Sigmoid colon (tissue), 6 donors: ENCODE measurements at regions not wholly inside any gene's neighbourhood (a gene's known extent, or its start where the extent isn't known, plus 50 kb on each side); places are given as distances from the start of the nearest gene placed in this dataset.
A peak's percentile ranks its signal among the peaks of the same experiment; 100 is the strongest.

Experiments
- DNase-seq: peaks from one replicate; pipeline ENCODE4 v3.0.0-alpha.2; 2019
- H3K27ac ChIP-seq, 4 donors: fragments of 200-600 bp; sonication (generic); one replicate each; pipeline ENCODE4 v1.5.1; 2016 to 2019; ENCODE audit warnings: mild to moderate bottlenecking in 1 of 4
- H3K27me3 ChIP-seq, 3 donors: fragments of 200-600 bp; sonication (generic); one replicate each; pipeline ENCODE4 v1.5.1; 2019; ENCODE audit warnings: mild to moderate bottlenecking in 1 of 3
- H3K36me3 ChIP-seq, 4 donors: fragments of 200-600 bp; sonication (generic); one replicate each; pipeline ENCODE4 v1.5.1; 2016 to 2019
- H3K4me1 ChIP-seq, 4 donors: fragments of 200-600 bp; sonication (generic); one replicate each; pipeline ENCODE4 v1.5.1; 2017 to 2019
- H3K4me3 ChIP-seq, 4 donors: fragments of 200-600 bp; sonication (generic); one replicate each; pipeline ENCODE4 v1.5.1; 2017 to 2019; ENCODE audit warnings: mild to moderate bottlenecking in 2 of 4, moderate library complexity in 1 of 4
- H3K9me3 ChIP-seq, 4 donors: fragments of 200-600 bp in 3 of 4; sonication (generic) in 3 of 4; one replicate each; pipeline versions ENCODE4 v1.5.1 to v1.6.1; 2013 to 2019
- EP300 ChIP-seq, 4 donors: sonication (generic); formaldehyde crosslinking; IDR thresholded peaks; one replicate each; pipeline ENCODE4 v1.6.1; 2017; ENCODE audit warnings: antibody characterized with exemption in 4 of 4
- POLR2A ChIP-seq, 2 donors: fragments of 450-650 bp; IDR thresholded peaks; one replicate each; pipeline ENCODE4 v1.6.1; 2016; ENCODE audit warnings: antibody characterized with exemption in 2 of 2, mild to moderate bottlenecking in 2 of 2, moderate library complexity in 2 of 2
- POLR2AphosphoS5 ChIP-seq, 4 donors: sonication (generic); formaldehyde crosslinking; IDR thresholded peaks; one replicate each; pipeline ENCODE4 v1.6.1; 2017; ENCODE audit warnings: antibody characterized with exemption in 4 of 4
- WGBS, 2 donors: extraction: QIAGEN DNeasy Blood & Tissue Kit; methylation state at CpG; one replicate each; pipeline ENCODE4 v1.1.7; 2013; 5-methylcytosine and 5-hydroxymethylcytosine counted together
- intact Hi-C: fragments of 100-400 bp; cut with DNase I; formaldehyde crosslinking; loops from one replicate; pipeline ENCODE4 v1.15.1; 2023
- TF ChIP-seq, protein P1 (sequence below), 4 experiments: fragments of 450-650 bp in 3 of 4; fragments of 200-600 bp in 1 of 4; IDR thresholded peaks; one replicate each; pipeline ENCODE4 v1.5.1; 2016 to 2019; ENCODE audit warnings: antibody characterized with exemption in 4 of 4, mild to moderate bottlenecking in 3 of 4, moderate library complexity in 2 of 4
- donor health status: healthy with polysubstance abuse.
- donor health status: healthy.

DNA sequence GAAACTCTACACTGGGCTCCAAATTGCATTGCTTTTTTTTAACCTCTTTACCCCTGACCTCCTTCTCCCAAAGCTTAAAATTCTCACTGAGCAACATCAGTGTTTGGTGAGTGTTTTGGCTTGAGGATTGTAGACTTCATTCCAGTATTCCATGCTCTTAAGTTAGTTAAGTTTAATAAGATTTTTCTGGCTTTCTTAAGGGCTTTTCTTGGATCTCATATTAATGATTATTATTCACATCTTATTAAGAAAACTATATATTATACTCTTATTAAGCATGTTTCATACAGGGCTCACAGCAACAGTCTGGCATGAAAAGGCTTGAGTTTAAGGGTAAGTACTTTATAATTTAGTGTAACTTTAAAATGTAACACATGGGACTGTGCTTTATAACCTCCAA is 141.8 kb downstream of the DISP1 start:
- no peaks in the 10 kb centered on the region for H3K36me3 ChIP-seq
- H3K27ac ChIP-seq, result no peak overlapping the region
- H3K4me1 ChIP-seq, result peaks cover 0 to 32% (median 29%) of the 10 kb centered on the region in 4 donors
- DNase-seq, result no peak
- intact Hi-C loops, result no loop called here
- H3K9me3 ChIP-seq, result no peaks in the 10 kb centered on the region
- no peak for TF ChIP-seq POLR2AphosphoS5 (IDR thresholded peaks at IDR 0.05)
- TF ChIP-seq, protein P1, sequence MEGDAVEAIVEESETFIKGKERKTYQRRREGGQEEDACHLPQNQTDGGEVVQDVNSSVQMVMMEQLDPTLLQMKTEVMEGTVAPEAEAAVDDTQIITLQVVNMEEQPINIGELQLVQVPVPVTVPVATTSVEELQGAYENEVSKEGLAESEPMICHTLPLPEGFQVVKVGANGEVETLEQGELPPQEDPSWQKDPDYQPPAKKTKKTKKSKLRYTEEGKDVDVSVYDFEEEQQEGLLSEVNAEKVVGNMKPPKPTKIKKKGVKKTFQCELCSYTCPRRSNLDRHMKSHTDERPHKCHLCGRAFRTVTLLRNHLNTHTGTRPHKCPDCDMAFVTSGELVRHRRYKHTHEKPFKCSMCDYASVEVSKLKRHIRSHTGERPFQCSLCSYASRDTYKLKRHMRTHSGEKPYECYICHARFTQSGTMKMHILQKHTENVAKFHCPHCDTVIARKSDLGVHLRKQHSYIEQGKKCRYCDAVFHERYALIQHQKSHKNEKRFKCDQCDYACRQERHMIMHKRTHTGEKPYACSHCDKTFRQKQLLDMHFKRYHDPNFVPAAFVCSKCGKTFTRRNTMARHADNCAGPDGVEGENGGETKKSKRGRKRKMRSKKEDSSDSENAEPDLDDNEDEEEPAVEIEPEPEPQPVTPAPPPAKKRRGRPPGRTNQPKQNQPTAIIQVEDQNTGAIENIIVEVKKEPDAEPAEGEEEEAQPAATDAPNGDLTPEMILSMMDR (IDR thresholded peaks at IDR 0.05), result no peak
- TF ChIP-seq POLR2A (IDR thresholded peaks at IDR 0.05), result no peak
- TF ChIP-seq EP300 (IDR thresholded peaks at IDR 0.05), result no peak
- H3K27me3 ChIP-seq, result no peaks in the 10 kb centered on the region
- H3K4me3 ChIP-seq, result no peak overlapping the region

DNA sequence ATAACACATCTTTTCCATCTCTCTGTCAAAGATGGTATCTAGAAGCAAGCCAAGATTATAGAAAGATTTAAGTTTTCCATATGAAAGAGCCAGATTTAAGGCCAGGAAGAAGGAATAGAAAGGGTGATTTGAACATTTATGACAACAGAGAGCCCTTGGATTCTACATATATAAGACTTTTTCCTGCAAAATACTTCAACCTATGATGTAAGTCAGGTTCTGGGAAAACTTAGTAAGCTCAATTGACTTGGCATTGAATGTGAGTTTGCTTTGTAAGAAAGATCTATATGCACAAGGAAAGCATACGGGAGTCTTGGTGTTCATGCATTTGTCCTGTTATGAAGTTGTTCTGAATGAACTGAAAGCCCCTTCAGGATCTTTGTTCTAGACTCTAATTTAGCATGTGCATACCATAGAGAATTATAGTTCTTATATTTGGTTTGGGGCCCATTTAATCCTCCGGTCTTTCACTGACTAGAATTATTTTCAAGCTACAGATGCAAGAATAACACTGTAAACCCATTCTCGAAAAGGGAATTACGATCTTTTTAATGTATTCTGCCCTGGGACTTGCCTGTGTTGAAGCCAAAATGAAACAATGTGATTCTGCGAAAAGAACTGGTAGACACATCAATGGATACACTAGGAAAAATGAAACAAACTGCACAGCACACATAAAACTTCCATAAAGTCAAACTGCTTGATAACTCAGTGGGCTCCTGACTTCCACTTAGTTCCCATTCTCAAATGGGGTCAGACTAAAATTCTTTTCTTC is 152.8 kb downstream of the DISP1 start:
- H3K4me3 ChIP-seq, result no peak overlapping the region

DNA sequence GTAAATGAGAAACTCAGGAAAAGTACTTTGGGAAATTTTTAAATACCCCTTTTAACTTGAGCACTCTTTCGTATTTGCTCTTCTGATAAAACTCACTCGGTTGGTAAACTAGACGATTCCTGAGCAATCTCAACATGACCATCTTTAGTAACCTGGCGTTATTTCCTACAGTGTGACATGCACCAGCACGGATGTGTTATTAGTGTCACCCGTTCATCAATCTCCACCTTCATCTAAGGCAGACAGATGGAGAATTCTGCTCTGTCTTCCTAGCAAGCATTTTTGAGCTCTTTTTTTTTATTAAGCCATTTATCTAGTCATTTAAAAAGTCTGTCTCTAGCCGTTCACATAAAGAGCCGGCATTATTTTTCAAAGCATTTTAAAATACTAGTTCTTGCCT is 155.2 kb downstream of the DISP1 start:
- no peak for DNase-seq
- Histone ChIP-seq H3K9me3 (no peaks in the 10 kb centered on the region), H3K36me3 (no peaks in the 10 kb centered on the region), H3K27me3 (no peaks in the 10 kb centered on the region), H3K4me3 (no peak overlapping the region), H3K27ac (peak overlapping the region in 1 of 4 donors; percentile 9), H3K4me1 (peaks cover 0 to 27% (median 14%) of the 10 kb centered on the region in 4 donors)
- 88 to 92% methylated on average over 8 of the region's 8 CpGs for WGBS, 2 donors
- TF ChIP-seq POLR2AphosphoS5 (IDR thresholded peaks at IDR 0.05) (no peak), EP300 (IDR thresholded peaks at IDR 0.05) (no peak), POLR2A (IDR thresholded peaks at IDR 0.05) (no peak)
- TF ChIP-seq, protein P1 (IDR thresholded peaks at IDR 0.05), result no peak
- intact Hi-C loops, result loop anchor here (5.0 to 10.0 kb wide), 4 partner anchors 115 to 213 kb away; partner anchors contain the start of gene DISP1

More for the DNA sequence above, 152.8 kb downstream of the DISP1 start:
- Histone ChIP-seq H3K9me3 (no peaks in the 10 kb centered on the region), H3K27ac (no peak overlapping the region), H3K27me3 (no peaks in the 10 kb centered on the region), H3K4me1 (peaks cover 0 to 4% (median 0%) of the 10 kb centered on the region in 4 donors), H3K36me3 (no peaks in the 10 kb centered on the region)
- DNase-seq, result no peak
- intact Hi-C loops, result no loop called here
- no peak for TF ChIP-seq POLR2AphosphoS5 (IDR thresholded peaks at IDR 0.05)
- TF ChIP-seq, protein P1 (IDR thresholded peaks at IDR 0.05), result no peak
- TF ChIP-seq POLR2A (IDR thresholded peaks at IDR 0.05), result no peak
- no peak for TF ChIP-seq EP300 (IDR thresholded peaks at IDR 0.05)
- 75 to 87% methylated on average over 5 of the region's 5 CpGs for WGBS, 2 donors

DNA sequence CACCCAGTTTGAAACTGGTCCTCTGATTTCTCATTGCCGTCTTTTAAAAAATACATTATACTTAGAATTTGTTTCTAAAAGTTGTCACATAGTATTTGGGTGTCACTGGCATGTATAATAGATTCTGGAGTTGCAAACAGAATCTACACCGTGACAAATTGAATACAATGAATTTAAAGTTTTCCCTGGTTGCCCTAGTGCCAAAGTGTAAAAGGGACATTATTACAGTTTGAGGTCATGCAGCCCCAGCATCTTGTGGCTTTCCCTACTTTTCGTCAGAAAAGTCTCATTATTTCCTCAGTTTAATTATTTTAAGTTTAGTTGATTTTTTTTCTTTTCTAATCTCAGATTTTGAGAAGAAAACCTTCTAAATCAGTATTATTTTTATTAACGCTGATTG is 155.9 kb downstream of the DISP1 start:
- H3K36me3 ChIP-seq, result no peaks in the 10 kb centered on the region
- DNase-seq, result no peak
- intact Hi-C loops, result loop anchor here (5.0 to 10.0 kb wide), 4 partner anchors 114 to 213 kb away; partner anchors contain the start of gene DISP1
- H3K27ac ChIP-seq, result peak overlapping the region in 1 of 4 donors; percentile 9
- no peaks in the 10 kb centered on the region for H3K9me3 ChIP-seq
- H3K4me1 ChIP-seq, result peaks cover 0 to 34% (median 20%) of the 10 kb centered on the region in 4 donors
- H3K4me3 ChIP-seq, result no peak overlapping the region
- TF ChIP-seq EP300 (IDR thresholded peaks at IDR 0.05) (no peak), POLR2A (IDR thresholded peaks at IDR 0.05) (no peak), POLR2AphosphoS5 (IDR thresholded peaks at IDR 0.05) (no peak)
- TF ChIP-seq, protein P1 (IDR thresholded peaks at IDR 0.05), result no peak
- no peaks in the 10 kb centered on the region for H3K27me3 ChIP-seq
- 90 to 95% methylated on average over 4 of the region's 4 CpGs for WGBS, 2 donors
